Erythroblast (primary cell): ENCODE measurements at regions not wholly inside any gene's neighbourhood (a gene's known extent, or its start where the extent isn't known, plus 50 kb on each side); places are given as distances from the start of the nearest gene placed in this dataset.

Source experiments
- GATA1 ChIP-seq: IDR thresholded peaks from 2 replicates; pipeline ENCODE4 v1.6.1; 2011; ENCODE audit warnings: low read depth, mild to moderate bottlenecking, control low read depth, low read length, moderate library complexity
- POLR2A ChIP-seq: IDR thresholded peaks from 2 replicates; pipeline ENCODE4 v1.6.1; 2011; ENCODE audit warnings: mild to moderate bottlenecking, low read length

DNA sequence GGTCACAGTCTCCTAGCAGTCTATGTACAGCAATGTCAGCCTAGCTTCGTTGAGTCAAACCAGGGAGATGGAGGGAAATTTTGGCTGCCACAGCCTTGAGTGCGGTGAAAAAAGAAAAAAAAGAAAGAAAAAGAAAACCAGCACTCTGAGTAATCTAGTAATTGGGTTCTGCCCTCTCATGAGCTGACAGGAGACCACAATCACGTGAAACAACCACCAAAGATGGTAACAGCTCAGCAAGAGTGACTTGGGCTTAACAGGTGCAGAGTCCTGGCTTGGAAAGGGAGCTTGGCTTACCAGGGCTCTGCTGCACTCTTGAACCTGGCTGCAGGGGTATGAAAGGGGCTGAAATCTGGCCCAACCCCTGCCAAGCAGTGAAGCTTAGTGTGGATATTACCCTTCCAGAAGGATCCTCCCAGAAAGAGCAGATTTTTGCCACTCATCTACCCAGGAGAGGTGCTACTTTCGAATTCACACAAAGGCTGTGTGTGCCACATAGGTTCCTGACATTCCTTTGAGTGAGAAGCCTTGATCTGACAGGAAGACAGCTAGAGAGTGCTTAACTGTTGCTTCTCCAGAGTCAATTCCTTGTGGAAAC is 350.3 kb downstream of the PTTG2 start:
- TF ChIP-seq POLR2A (no peak), GATA1 (no peak)
